ENCODE measurements at regions not wholly inside any gene's neighbourhood (a gene's known extent, or its start where the extent isn't known, plus 50 kb on each side); places are given as distances from the start of the nearest gene placed in this dataset.

DNA sequence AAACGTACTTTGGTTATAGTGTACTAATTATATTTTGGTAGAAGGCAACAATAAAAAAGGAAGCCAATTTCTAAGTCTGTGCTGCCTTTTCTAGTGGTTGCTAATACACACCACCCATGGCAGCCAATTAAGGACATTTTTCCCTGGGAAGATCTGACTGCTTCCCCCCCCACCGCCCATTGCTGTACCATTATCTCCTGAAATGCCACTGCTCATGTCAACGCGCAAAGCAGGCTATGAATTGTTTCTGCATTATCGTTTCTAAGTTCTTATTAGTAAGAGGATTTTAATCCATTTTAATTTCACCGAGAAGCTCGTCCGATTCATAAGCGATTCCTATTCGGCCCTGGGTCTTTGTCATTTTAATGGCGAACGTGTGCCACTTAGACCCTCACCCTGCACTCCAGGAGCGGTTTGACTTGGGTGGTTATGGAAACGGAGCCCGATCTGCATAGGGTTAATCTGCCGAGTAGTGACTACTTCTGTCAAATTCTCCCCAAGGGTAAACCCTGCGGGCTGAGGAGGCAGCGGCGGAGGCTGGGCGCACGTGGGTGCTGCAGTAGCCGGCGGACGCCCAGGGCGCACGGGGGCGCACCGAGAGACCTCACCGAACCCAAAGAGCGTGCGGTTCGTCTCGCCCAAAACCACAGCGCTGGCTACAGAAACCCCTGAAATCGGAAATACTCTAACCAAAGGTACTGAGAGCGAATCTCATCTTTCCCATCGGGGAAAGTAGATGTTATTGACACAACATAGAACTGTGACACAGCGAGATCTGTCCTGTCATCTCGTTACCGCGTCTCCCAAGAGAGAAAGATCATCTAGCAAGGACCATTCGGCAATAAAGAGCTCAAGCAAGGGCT, 55.8 kb upstream of the SHC3 start:
- POLR2A ChIA-PET (ENCODE audit: unreplicated experiment), result no interaction called here
- BruUV-seq (replicated peaks), result no TSS peak
- DNase-seq, result peak in 1 of 2 experiments; percentile 31

DNA sequence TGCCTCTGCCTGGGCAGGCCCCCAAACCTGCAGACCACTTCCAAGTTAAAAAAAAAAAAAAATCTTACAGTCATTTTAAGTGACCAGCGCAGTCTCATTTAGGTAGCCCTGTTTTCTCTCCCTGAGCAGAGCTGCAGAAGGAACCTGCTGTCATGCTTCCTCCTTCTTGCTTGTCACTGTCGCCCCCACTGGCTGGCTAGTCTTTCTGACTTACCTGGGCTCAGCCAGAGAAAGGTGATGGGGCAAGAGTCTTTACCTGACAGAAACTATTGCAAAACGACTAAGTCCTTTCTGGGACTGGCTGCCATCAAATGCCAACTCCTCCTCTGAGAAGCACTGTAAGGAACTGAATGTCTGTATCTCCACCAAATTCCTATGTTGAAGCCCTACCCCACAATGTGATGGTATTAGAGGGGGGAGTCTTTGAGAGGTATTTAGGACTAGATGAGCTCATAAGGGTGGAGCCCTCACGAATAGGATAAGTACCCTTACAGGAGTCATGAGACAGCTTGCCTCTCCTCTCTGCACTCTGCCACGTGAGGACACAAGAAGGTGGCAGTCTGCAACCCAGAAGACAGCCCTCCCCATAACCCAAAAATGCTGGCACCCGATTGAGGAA, 58.4 kb upstream of the SHC3 start:
- no peak overlapping the region for H3K4me3 ChIP-seq
- H3K79me2 ChIP-seq (ENCODE audit: low read depth), result no peaks in the 10 kb centered on the region
- H3K27me3 ChIP-seq (ENCODE audit: insufficient read depth, low read depth), result no peaks in the 10 kb centered on the region
- H3K9me3 ChIP-seq (ENCODE audit: insufficient read depth, low read depth), result no peaks in the 10 kb centered on the region
- H3K27ac ChIP-seq, result no peak overlapping the region
- DNase-seq, result peak in 1 of 2 experiments; percentile 52
- ChIA-PET POLR2A (ENCODE audit: unreplicated experiment) (no interaction called here), CTCF (interaction anchor here (0.7 kb wide), 1 partner anchor 152 kb away, joined by 5 read pairs; no protein-coding TSS in a partner anchor)
- no peaks in the 10 kb centered on the region for H4K20me1 ChIP-seq (ENCODE audit: insufficient read depth)
- H3K36me3 ChIP-seq (ENCODE audit: low read depth), result no peaks in the 10 kb centered on the region
- H3K4me2 ChIP-seq, result no peak overlapping the region
- no peaks in the 10 kb centered on the region for H3F3A ChIP-seq (ENCODE audit: insufficient read depth, low read depth)
- intact Hi-C loops (cut with micrococcal nuclease; ENCODE audit: unreplicated experiment), result no loop called here
- no peaks in the 10 kb centered on the region for H3K9me2 ChIP-seq (ENCODE audit: insufficient read depth)
- TF ChIP-seq, protein P1, sequence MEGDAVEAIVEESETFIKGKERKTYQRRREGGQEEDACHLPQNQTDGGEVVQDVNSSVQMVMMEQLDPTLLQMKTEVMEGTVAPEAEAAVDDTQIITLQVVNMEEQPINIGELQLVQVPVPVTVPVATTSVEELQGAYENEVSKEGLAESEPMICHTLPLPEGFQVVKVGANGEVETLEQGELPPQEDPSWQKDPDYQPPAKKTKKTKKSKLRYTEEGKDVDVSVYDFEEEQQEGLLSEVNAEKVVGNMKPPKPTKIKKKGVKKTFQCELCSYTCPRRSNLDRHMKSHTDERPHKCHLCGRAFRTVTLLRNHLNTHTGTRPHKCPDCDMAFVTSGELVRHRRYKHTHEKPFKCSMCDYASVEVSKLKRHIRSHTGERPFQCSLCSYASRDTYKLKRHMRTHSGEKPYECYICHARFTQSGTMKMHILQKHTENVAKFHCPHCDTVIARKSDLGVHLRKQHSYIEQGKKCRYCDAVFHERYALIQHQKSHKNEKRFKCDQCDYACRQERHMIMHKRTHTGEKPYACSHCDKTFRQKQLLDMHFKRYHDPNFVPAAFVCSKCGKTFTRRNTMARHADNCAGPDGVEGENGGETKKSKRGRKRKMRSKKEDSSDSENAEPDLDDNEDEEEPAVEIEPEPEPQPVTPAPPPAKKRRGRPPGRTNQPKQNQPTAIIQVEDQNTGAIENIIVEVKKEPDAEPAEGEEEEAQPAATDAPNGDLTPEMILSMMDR (conservative IDR thresholded peaks at IDR 0.05), result no peak; the same call in 1 of the 2 replicates
- no peak for TF ChIP-seq EZH2 (IDR thresholded peaks at IDR 0.05; ENCODE audit: low read depth)
- H2AFZ ChIP-seq, result no peak overlapping the region
- no peaks in the 10 kb centered on the region for H3K4me1 ChIP-seq (replicated peaks; ENCODE audit: insufficient read depth)
- no TSS peak for BruUV-seq (replicated peaks)

More for the DNA sequence above, 55.8 kb upstream of the SHC3 start:
- no peaks in the 10 kb centered on the region for H3K36me3 ChIP-seq (ENCODE audit: low read depth)
- H3F3A ChIP-seq (ENCODE audit: insufficient read depth, low read depth), result no peaks in the 10 kb centered on the region
- no peaks in the 10 kb centered on the region for H3K79me2 ChIP-seq (ENCODE audit: low read depth)
- CTCF ChIA-PET, result interaction anchor here (0.7 kb wide), 1 partner anchor 24 kb away, joined by 7 read pairs; no protein-coding TSS in a partner anchor
- H3K27me3 ChIP-seq (ENCODE audit: insufficient read depth, low read depth), result no peaks in the 10 kb centered on the region
- no peaks in the 10 kb centered on the region for H3K4me1 ChIP-seq (replicated peaks; ENCODE audit: insufficient read depth)
- H3K27ac ChIP-seq, result no peak overlapping the region
- H2AFZ ChIP-seq, result no peak overlapping the region
- no peaks in the 10 kb centered on the region for H4K20me1 ChIP-seq (ENCODE audit: insufficient read depth)
- no peaks in the 10 kb centered on the region for H3K9me3 ChIP-seq (ENCODE audit: insufficient read depth, low read depth)
- TF ChIP-seq, protein P1 (conservative IDR thresholded peaks at IDR 0.05), result no peak
- TF ChIP-seq EZH2 (IDR thresholded peaks at IDR 0.05; ENCODE audit: low read depth), result no peak
- H3K4me2 ChIP-seq, result peak overlapping the region; percentile 68
- intact Hi-C loops (cut with micrococcal nuclease; ENCODE audit: unreplicated experiment), result no loop called here
- peak overlapping the region; percentile 45; the same call in 1 of the 2 replicates for H3K4me3 ChIP-seq
- H3K9me2 ChIP-seq (ENCODE audit: insufficient read depth), result no peaks in the 10 kb centered on the region

DNA sequence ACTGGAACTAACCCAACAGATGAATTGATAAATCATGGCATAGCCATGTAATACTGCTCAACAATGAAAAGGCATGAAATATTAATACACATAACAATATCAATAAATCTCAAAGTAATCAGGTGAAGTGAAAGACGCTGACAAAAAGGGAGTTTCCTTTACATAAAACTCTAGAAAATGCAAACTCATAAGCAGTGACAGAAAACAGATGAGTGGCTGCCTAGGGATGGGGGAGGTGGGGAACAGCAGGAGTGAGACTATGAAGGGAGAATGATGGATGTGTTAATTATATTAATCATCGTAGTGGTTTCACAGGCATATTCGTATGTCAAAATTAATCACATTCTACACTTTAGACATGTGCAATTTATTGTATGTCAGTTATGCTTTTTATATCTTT, 59.8 kb upstream of the SHC3 start:
- Histone ChIP-seq H3K36me3 (ENCODE audit: low read depth) (no peaks in the 10 kb centered on the region), H3K4me1 (replicated peaks; ENCODE audit: insufficient read depth) (no peaks in the 10 kb centered on the region), H2AFZ (no peak overlapping the region), H4K20me1 (ENCODE audit: insufficient read depth) (no peaks in the 10 kb centered on the region), H3K4me3 (no peak overlapping the region), H3K4me2 (no peak overlapping the region), H3K27ac (no peak overlapping the region), H3K27me3 (ENCODE audit: insufficient read depth, low read depth) (no peaks in the 10 kb centered on the region), H3K79me2 (ENCODE audit: low read depth) (no peaks in the 10 kb centered on the region), H3K9me3 (ENCODE audit: insufficient read depth, low read depth) (no peaks in the 10 kb centered on the region), H3F3A (ENCODE audit: insufficient read depth, low read depth) (no peaks in the 10 kb centered on the region), H3K9me2 (ENCODE audit: insufficient read depth) (no peaks in the 10 kb centered on the region)
- DNase-seq, result no peak
- intact Hi-C loops (cut with micrococcal nuclease; ENCODE audit: unreplicated experiment), result no loop called here
- BruUV-seq (replicated peaks), result no TSS peak
- TF ChIP-seq, protein P1 (conservative IDR thresholded peaks at IDR 0.05), result no peak
- TF ChIP-seq EZH2 (IDR thresholded peaks at IDR 0.05; ENCODE audit: low read depth), result no peak
- ChIA-PET POLR2A (ENCODE audit: unreplicated experiment) (no interaction called here), CTCF (no interaction called here)
